ENCODE measurements at regions not wholly inside any gene's neighbourhood (a gene's known extent, or its start where the extent isn't known, plus 50 kb on each side); places are given as distances from the start of the nearest gene placed in this dataset.

- TF ChIP-seq NFE2L2 (IDR thresholded peaks at IDR 0.05; ENCODE audit: low read length) (no peak), ZNF468 (CRISPR knock-in tag; IDR thresholded peaks at IDR 0.05) (no peak), RFXAP (CRISPR knock-in tag; IDR thresholded peaks at IDR 0.05; ENCODE audit: borderline replicate concordance) (no peak), ZNF672 (CRISPR knock-in tag; IDR thresholded peaks at IDR 0.05) (no peak), HCFC1 (IDR thresholded peaks at IDR 0.05; ENCODE audit: low read depth, low read length) (no peak), ZNF891 (CRISPR knock-in tag; IDR thresholded peaks at IDR 0.05) (no peak), TRAFD1 (CRISPR knock-in tag; IDR thresholded peaks at IDR 0.05; ENCODE audit: borderline replicate concordance) (no peak), ZNF256 (CRISPR knock-in tag; conservative IDR thresholded peaks at IDR 0.05) (no peak), ZNF563 (CRISPR knock-in tag; IDR thresholded peaks at IDR 0.05) (no peak), SMARCC2 (IDR thresholded peaks at IDR 0.05) (no peak), KDM5A (IDR thresholded peaks at IDR 0.05; ENCODE audit: borderline replicate concordance, low read length) (no peak), ZBTB2 (CRISPR knock-in tag; IDR thresholded peaks at IDR 0.05; ENCODE audit: low read depth) (no peak), ZNF292 (CRISPR knock-in tag; IDR thresholded peaks at IDR 0.05; ENCODE audit: borderline replicate concordance, low read depth) (peak; percentile 36; the same call in 1 of the 2 replicates), FOXC1 (CRISPR knock-in tag; IDR thresholded peaks at IDR 0.05; ENCODE audit: borderline replicate concordance) (no peak), ZNF276 (CRISPR knock-in tag; IDR thresholded peaks at IDR 0.05; ENCODE audit: low read depth) (no peak), MAFF (IDR thresholded peaks at IDR 0.05; ENCODE audit: low read depth, low read length) (no peak), DNMT3B (CRISPR knock-in tag; conservative IDR thresholded peaks at IDR 0.05) (no peak), AGO2 (optimal IDR thresholded peaks at IDR 0.05; ENCODE audit: low read depth, low read length) (no peak), ASH2L (IDR thresholded peaks at IDR 0.05; ENCODE audit: insufficient read length, low read depth, low read length) (no peak), ATF1 (CRISPR knock-in tag; IDR thresholded peaks at IDR 0.05) (no peak), KLF15 (CRISPR knock-in tag; IDR thresholded peaks at IDR 0.05; ENCODE audit: borderline replicate concordance) (no peak), PRPF4 (IDR thresholded peaks at IDR 0.05; ENCODE audit: low read depth, low read length, poor library complexity, severe bottlenecking) (no peak), GTF3A (CRISPR knock-in tag; conservative IDR thresholded peaks at IDR 0.05) (no peak), BHLHE40 (IDR thresholded peaks at IDR 0.05; ENCODE audit: low read length) (no peak), SKI (IDR thresholded peaks at IDR 0.05; ENCODE audit: partially characterized antibody) (no peak), BCL6 (CRISPR knock-in tag; IDR thresholded peaks at IDR 0.05) (peak; percentile 61; the same call in 1 of the 2 replicates), IKZF4 (CRISPR knock-in tag; IDR thresholded peaks at IDR 0.05; ENCODE audit: borderline replicate concordance, low read depth, not compliant biosample characterization) (no peak), NFATC3 (CRISPR knock-in tag; IDR thresholded peaks at IDR 0.05) (no peak), BRD4 (CRISPR knock-in tag; IDR thresholded peaks at IDR 0.05) (no peak), RCOR2 (CRISPR knock-in tag; IDR thresholded peaks at IDR 0.05) (0 out of 2 replicates have a peak, but pooled peaks have one; percentile 61)
Measured at GRCh38 chr1:116316373-116316772, 56.7 kb upstream of the ATP1A1 start (continued).
